ENCODE measurements at regions not wholly inside any gene's neighbourhood (a gene's known extent, or its start where the extent isn't known, plus 50 kb on each side); places are given as distances from the start of the nearest gene placed in this dataset.

- TF ChIP-seq CTCF (conservative IDR thresholded peaks at IDR 0.05; ENCODE audit: low read depth, low read length) (no peak), EZH2 (IDR thresholded peaks at IDR 0.05; ENCODE audit: borderline replicate concordance, low read depth, low read length, poor library complexity, severe bottlenecking) (no peak)
Measured at GRCh38 chr18:28972333-28972907, 795.5 kb upstream of the CDH2 start.

All from A673 (cell line).